Large intestine (tissue), 3 donors: ENCODE measurements at regions not wholly inside any gene's neighbourhood (a gene's known extent, or its start where the extent isn't known, plus 50 kb on each side); places are given as distances from the start of the nearest gene placed in this dataset.

ENCODE experiments used
- DNase-seq, 2 donors: peaks; one replicate each; pipeline versions ENCODE4 v3.0.0 to v3.0.0-alpha.2; 2013
- H3K27ac ChIP-seq: one replicate; pipeline ENCODE4 v1.5.1; 2013; ENCODE audit warnings: low read length
- H3K27me3 ChIP-seq: 2 replicates; pipeline ENCODE4 v1.6.1; 2013; ENCODE audit warnings: low read length; ENCODE audit not compliant: control insufficient read depth, insufficient read depth
- H3K36me3 ChIP-seq: 2 replicates; pipeline ENCODE4 v1.6.1; 2013; ENCODE audit warnings: low read length; ENCODE audit not compliant: control insufficient read depth, insufficient read depth
- H3K4me1 ChIP-seq: one replicate; pipeline ENCODE4 v1.6.1; 2013; ENCODE audit warnings: low read length; ENCODE audit not compliant: control insufficient read depth, insufficient read depth
- H3K4me3 ChIP-seq: one replicate; pipeline ENCODE4 v1.5.1; 2013; ENCODE audit warnings: low read length
- H3K9me3 ChIP-seq: one replicate; pipeline ENCODE4 v1.6.1; 2013; ENCODE audit warnings: mild to moderate bottlenecking, low read depth, low read length, moderate library complexity; ENCODE audit not compliant: control insufficient read depth
- WGBS: methylation state at CpG from one replicate; pipeline ENCODE4 v1.1.5; 2013; ENCODE audit warnings: low lambda C conversion rate; ENCODE audit not compliant: insufficient coverage; 5-methylcytosine and 5-hydroxymethylcytosine counted together

DNA sequence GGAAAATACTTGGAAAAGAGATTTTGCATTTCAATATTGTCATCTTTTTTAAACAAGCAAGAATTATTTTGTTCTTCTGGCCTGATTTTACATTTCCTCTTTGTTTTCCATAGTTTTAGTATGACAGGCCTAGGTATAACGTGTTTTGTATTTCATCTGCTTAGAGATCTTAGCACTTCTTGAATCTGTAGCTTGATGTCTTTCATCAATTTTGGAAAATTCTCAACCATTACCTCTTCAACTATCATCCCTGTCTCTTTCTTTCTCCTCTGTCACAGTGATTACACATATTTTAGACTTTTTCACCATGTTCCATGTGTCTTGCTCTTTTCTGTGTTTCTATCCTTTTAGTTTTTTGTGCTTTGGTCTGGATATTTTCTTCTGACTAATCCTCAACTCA, 67.2 kb upstream of the PHACTR1 start:
- no peak for DNase-seq
- Histone ChIP-seq H3K27me3 (no peaks in the 10 kb centered on the region), H3K4me3 (no peak overlapping the region), H3K4me1 (no peaks in the 10 kb centered on the region), H3K27ac (no peak overlapping the region), H3K36me3 (no peaks in the 10 kb centered on the region), H3K9me3 (no peaks in the 10 kb centered on the region)
- WGBS, result 100% methylated on average over 1 of the region's 1 CpG

DNA sequence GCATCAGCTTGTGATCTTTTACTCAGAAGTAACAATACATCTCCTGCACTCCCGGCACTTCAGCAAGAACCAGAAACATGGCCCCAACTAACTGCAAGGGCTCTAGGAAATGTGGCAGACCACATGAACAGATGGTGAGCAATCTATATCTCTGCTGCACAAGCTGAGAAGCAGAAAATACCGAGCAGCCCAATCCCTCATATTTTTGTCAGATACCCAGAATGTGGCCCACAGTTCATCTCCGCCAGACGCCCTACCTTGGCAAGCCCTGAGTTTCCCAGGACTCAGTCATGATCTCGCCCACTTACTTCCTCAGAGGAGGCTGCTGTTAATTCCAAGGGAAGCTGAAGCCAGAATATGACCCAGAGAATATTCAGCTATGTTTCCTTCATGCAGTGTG, 63.1 kb upstream of the PHACTR1 start:
- H3K4me1 ChIP-seq, result no peaks in the 10 kb centered on the region
- no peak overlapping the region for H3K27ac ChIP-seq
- no peak for DNase-seq
- 71% methylated on average over 2 of the region's 5 CpGs for WGBS
- H3K4me3 ChIP-seq, result no peak overlapping the region
- H3K27me3 ChIP-seq, result no peaks in the 10 kb centered on the region
- no peaks in the 10 kb centered on the region for H3K9me3 ChIP-seq
- no peaks in the 10 kb centered on the region for H3K36me3 ChIP-seq

DNA sequence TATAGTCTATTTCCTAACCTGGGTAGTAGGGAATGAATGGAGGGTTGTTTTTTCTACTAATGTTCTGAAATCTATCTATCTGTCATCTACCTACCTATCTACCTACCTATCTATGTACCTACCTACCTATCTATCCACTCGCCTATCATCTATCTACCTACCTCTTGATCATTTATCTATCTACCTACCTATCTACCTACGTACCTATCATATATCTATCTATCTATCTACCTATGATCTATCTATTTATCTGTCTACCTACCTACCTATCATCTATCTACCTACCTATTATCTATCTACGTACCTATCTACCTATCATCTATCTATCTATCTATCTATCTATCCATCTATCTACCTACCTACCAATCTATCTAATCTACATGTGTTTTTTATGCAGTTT, 62.5 kb upstream of the PHACTR1 start:
- Histone ChIP-seq H3K36me3 (no peaks in the 10 kb centered on the region), H3K27ac (no peak overlapping the region), H3K4me1 (no peaks in the 10 kb centered on the region), H3K27me3 (no peaks in the 10 kb centered on the region), H3K4me3 (no peak overlapping the region), H3K9me3 (no peaks in the 10 kb centered on the region)
- 55% methylated on average over 3 of the region's 3 CpGs for WGBS
- DNase-seq, result no peak

DNA sequence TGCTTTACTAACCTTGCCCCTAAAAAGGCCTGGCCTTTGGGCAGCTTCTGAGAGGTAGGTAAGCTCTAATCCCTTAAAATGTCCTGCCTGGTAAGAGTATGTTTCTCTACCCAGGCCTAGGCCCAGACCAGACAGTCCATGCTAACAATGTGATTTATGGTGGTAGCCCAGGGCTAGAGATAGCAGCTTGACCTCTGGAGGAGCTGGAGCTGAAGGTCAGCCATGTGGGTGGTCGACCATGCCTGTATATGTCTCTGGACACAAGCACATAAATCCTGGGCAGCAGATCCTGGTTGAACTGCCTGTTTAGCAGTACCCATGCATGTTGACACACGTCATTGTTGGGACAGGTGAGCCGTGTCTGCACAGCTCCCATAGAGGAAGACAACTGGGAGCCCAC, 62.1 kb upstream of the PHACTR1 start:
- no CpG with 5 or more reads among the region's 3 CpGs for WGBS
- Histone ChIP-seq H3K27ac (no peak overlapping the region), H3K9me3 (no peaks in the 10 kb centered on the region), H3K4me3 (no peak overlapping the region), H3K27me3 (no peaks in the 10 kb centered on the region), H3K36me3 (no peaks in the 10 kb centered on the region), H3K4me1 (no peaks in the 10 kb centered on the region)
- DNase-seq, result no peak

DNA sequence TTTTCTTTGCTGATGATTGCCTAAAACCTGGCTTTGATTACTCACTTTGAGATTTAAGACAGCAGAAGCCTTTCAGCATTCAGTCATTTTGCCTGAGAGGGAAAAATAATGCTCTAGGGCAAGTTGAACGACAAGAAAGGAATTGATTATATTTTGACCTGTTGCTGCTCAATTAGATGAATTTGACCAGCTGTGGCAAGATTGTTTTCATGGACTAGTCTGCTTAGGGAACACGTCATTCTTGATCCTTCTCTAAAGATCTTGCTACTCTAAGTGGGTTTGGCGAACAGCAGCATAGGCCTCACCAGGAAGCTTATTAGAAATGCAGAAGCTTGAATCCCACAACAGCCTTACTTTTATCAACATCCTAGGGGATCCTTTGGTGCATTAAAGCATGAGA, 59.7 kb upstream of the PHACTR1 start:
- no CpG with 5 or more reads among the region's 3 CpGs for WGBS
- no peaks in the 10 kb centered on the region for H3K27me3 ChIP-seq
- H3K36me3 ChIP-seq, result no peaks in the 10 kb centered on the region
- H3K4me1 ChIP-seq, result no peaks in the 10 kb centered on the region
- DNase-seq, result no peak
- H3K4me3 ChIP-seq, result no peak overlapping the region
- H3K9me3 ChIP-seq, result no peaks in the 10 kb centered on the region
- H3K27ac ChIP-seq, result no peak overlapping the region

DNA sequence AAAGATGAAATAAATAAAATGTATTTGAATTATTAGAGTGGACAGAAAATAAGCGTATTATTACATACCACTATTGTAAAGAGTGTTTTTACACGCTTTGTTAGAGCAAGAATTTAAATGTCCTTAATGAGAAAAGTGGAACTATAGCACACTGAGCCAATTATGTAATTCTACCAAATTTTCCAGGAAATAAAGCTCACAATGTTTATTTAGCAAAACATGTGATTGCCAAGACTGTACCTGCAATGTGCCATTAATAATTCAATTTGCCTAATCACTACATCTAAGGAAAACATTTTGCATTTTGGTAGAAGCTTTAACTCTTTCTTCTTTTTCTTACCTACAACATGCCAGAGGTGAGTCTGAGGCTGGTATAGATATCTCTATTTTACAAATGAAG, 58.7 kb upstream of the PHACTR1 start:
- H3K27me3 ChIP-seq, result no peaks in the 10 kb centered on the region
- no peak for DNase-seq
- H3K9me3 ChIP-seq, result no peaks in the 10 kb centered on the region
- H3K27ac ChIP-seq, result no peak overlapping the region
- no CpG with 5 or more reads among the region's 2 CpGs for WGBS
- H3K4me1 ChIP-seq, result no peaks in the 10 kb centered on the region
- H3K4me3 ChIP-seq, result no peak overlapping the region
- H3K36me3 ChIP-seq, result no peaks in the 10 kb centered on the region

DNA sequence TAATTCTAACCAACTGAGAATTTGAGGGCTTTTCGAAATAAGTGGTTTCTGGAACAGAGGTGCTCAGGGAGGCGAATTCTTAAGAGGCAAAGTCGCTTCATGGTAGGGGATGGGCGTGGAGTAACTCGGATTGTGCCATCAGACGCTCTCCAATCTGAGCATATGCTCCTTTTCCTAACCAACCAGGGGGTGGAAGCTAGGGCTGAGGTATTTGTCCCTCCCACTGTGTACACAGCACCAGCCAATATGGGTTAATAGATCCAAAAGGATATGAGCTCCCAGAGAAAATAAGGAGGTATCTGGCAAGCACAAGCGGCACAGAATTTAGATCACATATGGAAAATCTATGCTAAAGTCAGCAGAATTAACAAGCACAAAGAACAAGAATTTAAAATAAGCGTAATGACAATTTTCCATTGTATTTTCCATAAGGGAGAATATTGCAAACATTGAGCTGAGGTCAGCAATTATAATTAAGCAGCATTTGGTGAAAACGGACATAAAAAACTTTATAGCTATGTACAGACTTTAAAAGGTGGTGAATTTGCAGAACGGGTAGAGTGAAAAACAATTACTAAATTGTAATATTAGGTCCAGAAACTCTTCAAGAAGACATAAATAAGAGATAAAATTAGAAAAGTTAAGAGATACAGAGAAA, 55.0 kb upstream of the PHACTR1 start:
- no peaks in the 10 kb centered on the region for H3K27me3 ChIP-seq
- 92% methylated on average over 5 of the region's 10 CpGs for WGBS
- no peak overlapping the region for H3K27ac ChIP-seq
- no peaks in the 10 kb centered on the region for H3K9me3 ChIP-seq
- no peak overlapping the region for H3K4me3 ChIP-seq
- H3K36me3 ChIP-seq, result no peaks in the 10 kb centered on the region
- no peak for DNase-seq
- no peaks in the 10 kb centered on the region for H3K4me1 ChIP-seq
